H7 (cell line): ENCODE measurements at regions not wholly inside any gene's neighbourhood (a gene's known extent, or its start where the extent isn't known, plus 50 kb on each side); places are given as distances from the start of the nearest gene placed in this dataset.
"Not testable (repeated sequence)": the region's sequence is repeated elsewhere in the genome, so short reads cannot be mapped to it uniquely, and the experiment has no call there.

Experiments
- DNase-seq: peaks from one replicate; pipeline ENCODE4 v3.0.0; 2012
- H3K27me3 ChIP-seq: 2 replicates; pipeline ENCODE4 v1.6.0; 2011; ENCODE audit warnings: mild to moderate bottlenecking, low read length; ENCODE audit not compliant: control insufficient read depth, insufficient read depth
- H3K36me3 ChIP-seq: replicated peaks from 2 replicates; pipeline ENCODE4 v1.5.1; 2011; ENCODE audit warnings: low read length; ENCODE audit not compliant: control insufficient read depth, insufficient read depth
- H3K4me3 ChIP-seq: 2 replicates; pipeline ENCODE4 v1.5.1; 2011; ENCODE audit warnings: low read depth, mild to moderate bottlenecking, control low read depth, low read length, moderate library complexity; ENCODE audit not compliant: insufficient read depth

DNA sequence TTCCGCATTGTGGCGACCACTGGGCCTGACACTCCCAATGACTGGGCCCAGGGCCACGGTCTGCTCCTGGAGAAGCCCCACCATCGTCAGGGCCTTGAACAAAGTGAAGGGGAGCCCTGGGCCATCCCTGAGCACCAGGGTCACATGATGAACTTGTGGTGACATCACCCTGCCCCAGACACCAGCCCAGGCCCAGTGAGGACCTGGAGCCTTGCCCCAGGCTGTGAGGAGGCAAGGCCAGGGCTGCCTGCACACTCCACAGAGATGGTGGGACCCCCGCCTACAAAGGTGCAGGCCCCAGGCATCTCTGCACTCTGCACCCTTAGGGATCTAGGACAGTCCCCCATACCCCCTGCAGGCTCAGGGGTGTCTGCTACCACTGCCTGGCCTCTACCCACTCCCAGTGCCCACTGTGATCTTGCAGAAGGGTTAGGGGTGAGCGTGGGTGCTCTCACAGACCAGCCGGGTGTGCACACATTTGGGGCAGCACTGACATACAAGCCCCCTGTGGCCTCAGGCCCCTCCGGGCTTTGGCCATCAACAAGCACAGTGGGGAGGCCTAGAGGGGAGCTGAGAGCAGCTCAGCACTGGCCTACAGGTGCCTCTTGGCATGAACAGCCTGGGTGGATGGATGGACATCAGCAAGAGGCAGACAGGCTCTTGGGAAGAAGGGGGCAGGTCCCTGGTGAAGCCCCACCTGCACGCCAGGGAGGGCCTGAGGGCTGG is 624.0 kb upstream of the LRRTM4 start:
- Histone ChIP-seq H3K27me3 (no peaks in the 10 kb centered on the region), H3K36me3 (no peaks in the 10 kb centered on the region), H3K4me3 (no peak overlapping the region)
- DNase-seq, result no peak

DNA sequence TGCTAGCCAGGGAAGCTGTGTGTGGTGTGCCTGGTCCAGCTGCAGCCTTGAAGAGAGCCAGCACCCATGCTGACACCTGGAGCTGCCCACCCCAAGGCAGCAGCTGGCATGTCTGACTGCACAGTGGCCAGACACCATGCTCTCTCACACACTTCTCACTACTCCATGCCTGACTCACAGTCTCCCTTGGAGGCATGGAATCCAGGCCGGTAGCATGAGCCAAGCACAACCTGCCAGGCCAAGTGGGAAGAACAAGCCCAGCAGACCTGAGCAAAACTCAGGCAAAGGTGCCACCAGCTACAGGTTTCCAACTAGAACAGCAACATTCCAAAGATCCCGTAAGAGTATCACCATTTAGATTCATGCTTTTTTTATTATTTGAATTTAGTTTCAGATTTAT is 625.3 kb upstream of the LRRTM4 start:
- Histone ChIP-seq H3K36me3 (no peaks in the 10 kb centered on the region), H3K27me3 (no peaks in the 10 kb centered on the region), H3K4me3 (no peak overlapping the region)
- DNase-seq, result no peak

DNA sequence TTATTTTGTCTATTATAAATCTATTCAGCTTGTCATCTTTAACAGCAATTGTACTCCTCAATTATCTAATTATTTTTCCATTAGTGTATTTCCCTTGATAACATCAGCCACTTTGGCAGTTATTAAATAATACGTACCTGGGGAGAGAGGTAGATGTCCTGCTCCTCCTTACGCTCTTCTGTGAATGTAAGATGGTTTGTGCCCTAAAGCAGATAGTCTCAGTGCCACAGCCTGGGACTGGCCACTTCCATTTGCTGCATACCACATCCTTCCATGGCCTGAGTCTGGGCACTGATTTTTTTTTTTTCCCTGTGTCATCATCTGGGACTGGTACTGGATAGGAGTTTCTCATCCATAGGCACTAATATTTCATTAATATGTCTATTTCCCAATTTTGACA is 632.4 kb upstream of the LRRTM4 start:
- Histone ChIP-seq H3K36me3 (no peaks in the 10 kb centered on the region), H3K27me3 (no peaks in the 10 kb centered on the region)
- no peak for DNase-seq

GRCh38 chr2:78162202-78162601 is 640.0 kb upstream of the LRRTM4 start:
- Histone ChIP-seq H3K4me3 (no peak overlapping the region), H3K36me3 (no peaks in the 10 kb centered on the region), H3K27me3 (no peaks in the 10 kb centered on the region)
- no peak for DNase-seq

More for the DNA sequence above, 632.4 kb upstream of the LRRTM4 start:
- no peak overlapping the region for H3K4me3 ChIP-seq

DNA sequence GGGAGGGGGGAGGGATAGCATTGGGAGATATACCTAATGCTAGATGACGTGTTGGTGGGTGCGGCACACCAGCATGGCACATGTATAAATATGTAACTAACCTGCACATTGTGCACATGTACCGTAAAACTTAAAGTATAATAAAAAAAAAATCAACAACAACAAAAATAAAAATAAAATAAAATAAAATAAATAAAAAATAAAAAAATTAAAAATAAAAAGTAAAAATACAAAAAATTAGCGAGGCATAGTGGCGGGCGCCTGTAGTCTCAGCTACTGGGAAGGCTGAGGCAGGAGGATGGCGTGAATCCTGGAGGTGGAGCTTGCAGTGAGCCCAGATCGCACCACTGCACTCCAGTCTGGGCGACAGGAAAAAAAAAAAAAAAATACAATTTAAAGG is 650.0 kb upstream of the LRRTM4 start:
- H3K27me3 ChIP-seq, DNase-seq, H3K36me3 ChIP-seq, H3K4me3 ChIP-seq: not testable (repeated sequence)

GRCh38 chr2:78175645-78176044 is 653.5 kb upstream of the LRRTM4 start:
- Histone ChIP-seq H3K36me3 (no peaks in the 10 kb centered on the region), H3K4me3 (no peak overlapping the region), H3K27me3 (no peaks in the 10 kb centered on the region)
- DNase-seq, result peak; percentile 1

DNA sequence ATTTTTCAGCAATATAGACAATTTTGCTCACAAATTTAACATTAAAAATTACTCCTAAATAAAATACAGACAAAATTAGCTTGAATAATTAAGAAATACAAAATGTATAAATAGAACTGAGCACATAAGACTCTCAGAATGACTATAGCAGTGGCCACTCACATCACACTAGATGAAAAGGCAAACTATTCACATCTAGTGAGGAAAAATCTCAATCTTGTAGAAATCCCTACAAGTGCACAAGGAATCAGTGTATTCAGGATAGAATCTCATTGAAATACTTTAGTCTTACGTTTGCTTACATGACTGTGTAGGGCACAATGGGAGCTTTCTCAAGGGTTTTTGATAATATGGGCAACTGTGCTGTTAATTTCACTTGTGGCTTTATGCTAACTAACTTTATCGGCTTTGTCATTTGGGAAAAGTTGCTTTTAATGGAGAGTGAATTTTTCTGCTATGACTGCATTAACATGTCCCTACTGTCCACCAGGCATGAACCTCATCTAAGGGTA is 678.9 kb upstream of the LRRTM4 start:
- Histone ChIP-seq H3K4me3 (no peak overlapping the region), H3K36me3 (no peaks in the 10 kb centered on the region), H3K27me3 (no peaks in the 10 kb centered on the region)
- DNase-seq, result no peak

GRCh38 chr2:78202366-78202765 is 680.2 kb upstream of the LRRTM4 start:
- Histone ChIP-seq H3K4me3 (no peak overlapping the region), H3K27me3 (no peaks in the 10 kb centered on the region), H3K36me3 (no peaks in the 10 kb centered on the region)
- DNase-seq, result no peak

- DNase-seq, result no peak
- Histone ChIP-seq H3K36me3 (no peaks in the 10 kb centered on the region), H3K4me3 (no peak overlapping the region), H3K27me3 (no peaks in the 10 kb centered on the region)
Observed at GRCh38 chr2:78202986-78203670, 681.0 kb upstream of the LRRTM4 start.

DNA sequence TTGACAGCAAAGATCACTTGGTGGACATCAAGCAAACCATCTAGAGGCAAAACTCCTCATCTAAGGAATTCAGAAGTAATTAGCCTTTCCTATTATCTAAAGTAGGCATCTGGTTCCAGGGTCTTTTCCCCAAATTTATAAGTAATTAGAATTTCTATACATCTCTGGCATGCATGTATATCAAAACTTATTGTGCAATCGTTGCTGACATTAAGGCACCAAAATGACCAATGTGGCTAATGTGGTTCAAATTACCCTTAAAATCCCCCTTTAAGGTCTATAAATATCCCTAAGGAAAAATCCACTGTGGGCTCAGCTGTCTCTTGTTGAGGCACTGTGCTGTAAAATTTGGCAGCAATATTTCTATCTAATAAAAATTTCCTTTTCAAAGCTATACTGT is 695.9 kb upstream of the LRRTM4 start:
- Histone ChIP-seq H3K27me3 (no peaks in the 10 kb centered on the region), H3K4me3 (no peak overlapping the region), H3K36me3 (no peaks in the 10 kb centered on the region)
- no peak for DNase-seq

GRCh38 chr2:78237704-78238103 is 715.5 kb upstream of the LRRTM4 start:
- DNase-seq, result no peak
- H3K27me3 ChIP-seq, result no peaks in the 10 kb centered on the region
- H3K4me3 ChIP-seq, result no peak overlapping the region
- no peaks in the 10 kb centered on the region for H3K36me3 ChIP-seq

GRCh38 chr2:78245394-78246135 is 723.4 kb upstream of the LRRTM4 start:
- H3K36me3 ChIP-seq, result no peaks in the 10 kb centered on the region
- H3K27me3 ChIP-seq, result no peaks in the 10 kb centered on the region
- DNase-seq, result no peak
- no peak overlapping the region for H3K4me3 ChIP-seq

DNA sequence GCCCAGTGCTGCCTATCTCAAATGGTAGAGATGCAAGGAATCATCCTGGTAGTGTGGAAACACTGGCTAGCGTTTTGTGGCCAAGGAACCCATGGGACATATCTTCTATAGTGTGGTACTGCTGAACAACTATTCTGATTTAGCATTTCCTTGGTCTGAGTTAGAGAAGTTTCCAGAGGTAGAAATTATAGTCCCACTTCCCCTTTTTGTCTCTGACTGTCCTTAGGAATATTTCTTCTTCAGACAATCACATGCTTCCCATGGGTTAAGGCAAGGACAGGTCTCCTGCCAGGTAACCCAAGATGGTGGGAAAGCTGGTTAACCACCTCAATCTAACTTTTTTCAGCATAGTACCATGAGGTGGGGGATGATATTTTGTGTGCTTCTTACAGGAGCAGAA is 729.5 kb upstream of the LRRTM4 start:
- Histone ChIP-seq H3K4me3 (no peak overlapping the region), H3K36me3 (no peaks in the 10 kb centered on the region), H3K27me3 (no peaks in the 10 kb centered on the region)
- no peak for DNase-seq

DNA sequence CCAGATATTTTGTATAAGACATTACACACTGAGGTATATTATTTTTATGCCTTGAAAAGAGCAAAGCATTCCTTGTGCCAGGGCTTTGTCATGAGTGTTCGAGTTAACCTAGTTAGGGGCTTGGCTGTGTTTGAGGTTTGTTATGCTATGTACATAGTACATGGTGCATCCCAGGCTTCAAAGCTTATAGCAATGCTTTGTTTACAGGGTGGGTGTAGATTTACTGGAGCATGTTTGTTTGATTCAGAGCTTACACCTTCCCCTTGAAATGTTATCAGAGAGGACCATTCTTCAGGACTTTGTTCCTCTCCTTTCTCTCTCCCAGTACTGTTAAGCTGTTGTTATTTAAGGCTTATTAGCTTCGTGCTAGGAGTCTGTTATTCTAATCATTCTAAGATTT is 738.7 kb upstream of the LRRTM4 start:
- H3K36me3 ChIP-seq, result no peaks in the 10 kb centered on the region
- no peak for DNase-seq
- no peaks in the 10 kb centered on the region for H3K27me3 ChIP-seq
- no peak overlapping the region for H3K4me3 ChIP-seq

DNA sequence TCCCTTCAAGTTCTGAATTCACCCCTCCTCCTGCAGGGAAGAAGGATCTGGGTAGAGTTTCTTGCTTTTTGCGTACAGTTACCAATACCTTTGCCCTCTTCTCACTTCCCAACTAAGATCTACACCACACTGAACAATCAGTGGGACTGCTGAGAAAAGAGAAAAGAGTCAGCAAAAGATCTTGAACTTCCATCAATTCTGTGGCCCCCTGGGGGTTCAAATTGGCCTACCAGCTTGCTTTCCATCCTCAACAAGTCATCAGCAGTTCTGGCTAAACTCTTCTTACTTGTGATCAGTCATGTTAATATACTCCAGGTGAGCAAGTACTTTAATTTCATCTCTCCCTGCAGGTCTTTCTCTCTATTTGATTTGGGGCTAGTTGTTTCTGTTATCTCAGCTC is 739.3 kb upstream of the LRRTM4 start:
- peak; percentile 0 for DNase-seq
- Histone ChIP-seq H3K4me3 (no peak overlapping the region), H3K27me3 (no peaks in the 10 kb centered on the region)

More for the DNA sequence above, 739.3 kb upstream of the LRRTM4 start:
- H3K36me3 ChIP-seq, result no peaks in the 10 kb centered on the region
